GM19324 (cell line): ENCODE measurements at regions not wholly inside any gene's neighbourhood (a gene's known extent, or its start where the extent isn't known, plus 50 kb on each side); places are given as distances from the start of the nearest gene placed in this dataset.
"Not testable (repeated sequence)": the region's sequence is repeated elsewhere in the genome, so short reads cannot be mapped to it uniquely, and the experiment has no call there.

Experiments used
- ATAC-seq: cut with Tn5 transposase; IDR thresholded peaks from one replicate; pipeline ENCODE4 v1.9.1; 2021; ENCODE audit warnings: mild to moderate bottlenecking, moderate library complexity; ENCODE audit not compliant: unreplicated experiment, low FRiP score

DNA sequence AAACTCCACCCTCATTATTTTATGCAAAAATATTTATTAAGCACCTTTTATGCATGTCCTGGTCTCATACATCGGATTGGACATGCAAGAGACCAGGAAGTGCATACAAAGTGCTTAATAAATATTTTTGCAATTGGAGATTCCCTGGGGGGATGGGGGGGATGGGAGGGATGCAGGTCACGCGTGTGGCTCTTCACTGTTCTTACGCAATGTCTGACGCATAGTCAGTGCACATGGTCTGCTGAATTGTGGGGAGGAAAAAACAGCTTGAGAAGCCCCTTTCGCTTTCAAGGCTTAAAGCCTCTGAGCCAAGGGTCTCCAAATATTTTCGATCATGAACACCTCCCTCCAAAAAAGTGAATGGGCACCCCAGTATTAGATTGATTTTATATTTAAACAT lies 96.7 kb upstream of the XYLT1 start:
- no peak for ATAC-seq

DNA sequence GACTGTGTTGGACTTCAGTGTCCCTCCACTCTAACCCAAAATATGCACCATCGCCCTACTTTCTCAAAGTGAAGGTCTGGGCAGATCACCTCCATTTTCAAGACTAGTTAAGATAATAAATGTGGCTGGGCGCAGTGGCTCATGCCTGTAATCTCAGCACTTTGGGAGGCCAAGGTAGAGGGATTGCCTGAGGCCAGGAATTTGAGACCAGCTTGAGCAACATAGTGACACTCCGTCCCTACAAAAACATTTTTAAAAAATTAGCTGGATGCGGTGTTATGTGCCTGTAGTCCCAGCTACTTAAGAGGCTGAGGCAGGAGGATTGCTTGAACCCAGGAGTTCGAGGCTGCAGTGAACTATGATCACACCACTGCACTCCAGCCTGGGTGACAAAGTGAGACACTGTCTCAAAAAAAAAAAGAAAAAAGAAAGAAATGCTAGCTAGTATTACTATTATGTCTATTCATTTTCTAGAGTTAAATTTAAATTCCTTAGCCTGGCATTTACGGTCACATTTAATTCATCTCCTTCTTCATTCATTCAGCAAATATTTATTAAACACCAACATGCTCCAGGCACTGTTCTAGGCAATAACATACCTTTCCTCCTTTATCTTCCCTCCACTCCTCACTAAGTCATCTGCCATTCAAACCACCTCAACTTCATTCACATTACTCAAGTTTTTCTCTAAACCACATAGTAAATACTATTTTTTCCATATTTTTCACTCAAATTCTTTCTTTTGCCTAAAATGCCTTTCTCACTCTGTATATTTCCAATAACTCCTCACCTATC lies 96.1 kb upstream of the XYLT1 start:
- ATAC-seq: no peak

DNA sequence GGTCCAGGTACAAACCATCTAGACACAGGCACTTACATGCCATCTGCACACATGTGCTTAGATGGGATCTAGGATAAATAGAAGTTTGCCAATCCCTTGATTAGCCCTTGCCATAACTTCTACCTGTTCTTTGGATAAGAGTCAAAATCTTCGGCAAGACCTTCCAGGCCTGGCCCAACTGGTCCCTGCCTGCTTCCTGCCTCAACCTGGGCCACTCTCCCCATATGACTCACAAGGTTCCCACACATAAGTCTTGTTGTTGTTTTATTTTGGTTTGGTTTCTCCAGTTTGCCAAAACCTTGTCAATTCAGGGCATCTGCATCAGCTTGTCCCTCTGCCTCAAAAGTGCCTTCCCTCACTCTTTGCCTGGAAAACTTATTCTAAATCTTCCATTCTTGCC lies 95.3 kb upstream of the XYLT1 start:
- no peak for ATAC-seq

DNA sequence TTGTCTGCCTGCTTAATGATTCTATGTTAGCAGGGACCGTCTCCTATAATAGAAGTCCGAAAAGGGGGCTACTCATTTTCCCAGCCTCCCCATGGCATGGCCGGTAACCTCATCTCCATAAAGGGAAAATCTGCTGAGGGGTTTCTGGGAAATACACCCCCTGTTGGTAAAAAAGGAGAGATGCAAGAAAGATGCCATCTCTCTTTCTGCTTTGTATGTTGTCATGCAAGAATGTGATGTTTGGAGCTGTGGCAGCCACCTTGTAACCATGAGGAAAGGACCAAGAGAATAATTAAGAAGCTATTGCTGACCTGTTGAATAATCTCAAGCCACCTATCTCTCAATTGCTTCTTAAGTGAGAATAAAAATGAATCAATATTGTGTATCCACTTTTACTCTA lies 94.8 kb upstream of the XYLT1 start:
- ATAC-seq: no peak

DNA sequence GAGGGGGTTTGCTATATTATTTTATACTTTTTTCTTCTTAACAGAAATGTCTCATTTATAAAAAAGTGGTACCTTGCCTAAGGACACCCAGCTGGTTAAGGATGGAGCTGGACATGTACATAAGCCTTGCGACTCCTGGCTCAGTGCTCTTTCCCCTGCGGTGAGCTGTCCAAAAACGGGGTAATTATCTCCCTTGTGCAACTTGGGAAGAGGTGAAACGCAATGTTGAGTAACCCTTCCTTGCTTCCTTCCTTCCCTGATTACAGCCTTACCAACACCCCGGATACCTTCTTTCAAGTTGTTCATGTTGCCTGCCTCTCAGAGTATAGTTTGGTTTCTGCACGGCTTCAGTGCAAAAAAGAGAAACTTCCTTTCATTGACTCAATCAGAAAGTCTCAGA lies 94.1 kb upstream of the XYLT1 start:
- no peak for ATAC-seq

DNA sequence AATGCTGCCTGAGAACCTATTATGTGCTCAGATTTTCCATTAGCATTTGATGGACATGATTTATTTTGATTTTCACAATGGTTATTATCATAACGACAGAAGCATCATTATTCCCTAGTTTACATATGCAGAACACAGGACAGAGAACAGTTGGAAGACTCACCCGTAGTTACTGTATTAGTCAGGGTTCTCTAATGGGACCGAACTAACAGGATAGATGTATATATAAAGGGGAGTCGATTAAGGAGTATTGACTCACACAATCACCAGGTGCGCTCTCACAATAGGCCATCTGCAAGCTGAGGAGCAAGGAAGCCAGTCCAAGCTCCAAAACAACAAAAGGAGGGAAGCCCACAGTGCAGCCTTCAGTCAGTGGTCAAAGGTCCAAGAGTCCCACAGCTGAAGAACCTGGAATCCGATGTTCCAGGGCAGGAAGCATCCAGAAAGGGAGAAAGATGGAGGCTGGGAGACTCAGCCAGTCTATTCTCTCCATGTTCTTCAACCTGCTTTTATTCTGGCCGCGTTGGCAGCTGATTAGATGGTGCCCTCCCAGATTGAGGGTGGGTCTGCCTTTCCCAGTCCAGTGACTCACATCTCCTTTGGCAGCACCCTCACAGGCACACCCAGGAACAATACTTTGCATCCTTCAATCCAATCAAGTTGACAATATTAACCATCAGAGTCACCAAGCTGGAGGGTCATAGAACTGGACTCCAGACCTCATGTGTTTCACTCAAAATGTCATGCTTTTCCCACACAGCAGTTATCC lies 92.7 kb upstream of the XYLT1 start:
- ATAC-seq: no peak

DNA sequence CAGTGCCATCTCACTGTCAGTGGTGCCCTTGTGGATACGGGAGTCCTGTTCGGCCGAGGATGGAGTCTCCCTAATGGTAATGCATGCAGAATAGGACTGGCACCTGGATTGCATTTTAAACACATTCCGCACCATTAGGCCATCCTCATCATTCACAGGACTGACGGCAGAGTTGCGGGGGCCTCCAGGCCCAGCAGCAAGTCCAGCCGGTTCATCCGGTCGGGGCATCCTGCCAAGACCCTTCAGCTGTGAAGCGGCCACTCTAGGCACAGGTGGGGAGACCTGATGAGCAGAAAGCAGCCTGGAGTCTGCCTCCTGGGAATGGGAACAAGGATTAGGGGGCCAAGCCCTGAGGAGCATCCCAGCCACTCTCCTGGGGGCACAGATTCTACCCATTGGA lies 90.3 kb upstream of the XYLT1 start:
- no peak for ATAC-seq

DNA sequence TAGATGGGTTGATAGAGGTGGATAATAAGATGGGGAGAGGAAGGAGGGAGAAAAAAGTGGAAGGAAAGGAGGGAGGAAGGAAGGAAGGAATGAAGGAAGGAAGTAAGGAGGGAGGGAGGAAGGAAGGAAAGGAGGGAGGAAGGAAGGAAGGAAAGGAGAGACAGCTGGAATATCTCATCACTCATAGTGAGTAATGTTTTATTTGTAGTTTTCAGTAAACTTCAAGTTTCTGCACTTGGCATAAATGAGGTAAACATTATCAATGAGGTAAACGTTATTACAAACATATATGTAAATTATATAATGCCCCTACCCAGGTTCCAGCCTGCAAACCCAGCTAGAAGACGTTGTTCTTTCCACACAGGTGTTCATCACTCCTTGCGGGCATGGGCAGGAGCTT lies 89.8 kb upstream of the XYLT1 start:
- no peak for ATAC-seq

DNA sequence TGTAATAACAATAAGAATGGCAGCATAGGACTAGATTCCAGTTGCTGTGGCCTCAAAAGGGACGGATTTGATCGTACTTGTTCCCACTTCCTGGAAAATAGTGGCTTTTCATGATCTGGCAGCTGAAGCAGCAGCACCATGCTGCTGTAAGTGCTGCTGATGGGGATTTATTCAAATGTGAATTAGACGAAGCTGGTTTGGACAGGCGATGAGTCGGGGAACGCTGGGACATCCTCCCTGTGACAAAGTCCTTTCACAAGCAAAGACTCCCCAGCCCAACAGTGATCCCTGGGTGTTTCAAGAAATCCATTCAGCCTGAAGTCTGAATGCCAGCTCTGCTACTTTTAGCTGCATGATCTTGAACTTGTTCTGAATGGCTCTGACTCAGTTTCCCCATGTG lies 88.6 kb upstream of the XYLT1 start:
- no peak for ATAC-seq

DNA sequence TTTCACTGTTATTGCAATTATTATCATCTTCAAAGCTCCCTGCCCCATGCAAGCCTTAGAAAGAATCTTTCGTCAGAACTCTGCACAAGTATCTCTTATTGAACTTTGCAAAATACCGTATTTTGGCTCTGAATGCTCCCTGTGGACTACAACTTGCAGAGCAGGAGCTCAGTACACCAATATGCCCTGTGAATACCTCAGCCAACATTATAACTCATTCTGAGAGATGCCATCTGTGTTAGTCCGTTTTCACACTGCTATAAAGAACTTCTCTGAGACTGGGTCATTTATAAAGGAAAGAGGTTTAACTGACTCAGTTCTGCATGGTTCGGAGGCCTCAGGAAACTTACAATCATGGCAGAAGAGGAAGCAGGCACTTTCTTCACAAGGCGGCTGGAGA lies 87.2 kb upstream of the XYLT1 start:
- ATAC-seq: no peak

DNA sequence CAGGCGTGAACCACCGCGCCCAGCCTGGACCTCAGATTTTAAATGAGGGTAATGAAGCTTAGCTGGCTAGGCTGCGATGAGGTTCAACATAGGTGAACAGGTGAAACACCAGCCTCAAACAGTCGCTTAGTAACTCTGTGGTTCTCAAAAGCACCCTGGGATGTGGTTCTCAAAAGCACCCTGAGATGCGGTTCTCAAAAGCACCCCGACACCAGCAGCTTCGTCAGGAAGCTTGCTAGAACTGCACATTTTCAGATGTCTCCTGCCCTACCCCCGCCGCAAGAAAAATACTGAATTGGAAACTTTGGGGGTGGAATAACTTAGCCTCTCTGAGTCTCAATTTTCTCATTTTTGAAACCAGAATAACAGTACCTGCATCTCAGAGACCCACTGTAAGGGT lies 86.7 kb upstream of the XYLT1 start:
- ATAC-seq: no peak

DNA sequence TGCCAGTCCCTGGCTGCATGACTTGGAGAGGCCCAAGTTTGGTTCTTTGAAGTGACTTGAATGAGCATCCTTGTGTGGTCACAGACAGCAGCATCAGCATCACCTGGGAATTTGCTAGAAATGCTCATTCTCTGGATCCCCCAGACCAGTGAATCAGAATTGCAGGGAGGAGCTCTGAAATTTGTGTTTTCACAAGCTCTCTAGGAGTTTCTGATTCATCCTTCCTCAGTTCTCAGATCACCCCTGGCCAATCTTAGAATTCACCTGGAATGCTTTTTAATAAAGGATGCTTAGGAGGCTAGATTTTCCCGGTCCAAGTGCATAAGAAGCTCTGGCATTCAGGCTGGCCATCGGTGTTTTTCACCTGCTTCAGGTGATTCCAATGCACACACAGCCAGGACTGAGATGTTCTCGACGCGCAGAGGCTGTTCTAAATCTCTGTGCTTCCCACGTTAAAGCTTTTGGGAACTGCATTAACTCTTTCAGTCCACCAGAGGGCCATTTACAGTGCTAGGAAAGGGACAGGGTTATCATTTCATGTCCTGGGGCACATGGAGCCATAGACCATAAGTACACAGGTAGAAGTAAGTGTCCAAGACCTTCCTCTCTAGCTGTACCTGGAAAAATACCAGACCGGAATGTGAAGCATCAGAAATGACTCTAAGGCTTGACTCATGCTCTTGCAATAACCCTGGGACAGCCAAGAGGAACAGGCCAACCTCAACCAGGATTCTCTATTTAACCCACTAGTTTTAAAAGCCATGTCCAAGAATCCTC lies 85.7 kb upstream of the XYLT1 start:
- ATAC-seq: no peak

DNA sequence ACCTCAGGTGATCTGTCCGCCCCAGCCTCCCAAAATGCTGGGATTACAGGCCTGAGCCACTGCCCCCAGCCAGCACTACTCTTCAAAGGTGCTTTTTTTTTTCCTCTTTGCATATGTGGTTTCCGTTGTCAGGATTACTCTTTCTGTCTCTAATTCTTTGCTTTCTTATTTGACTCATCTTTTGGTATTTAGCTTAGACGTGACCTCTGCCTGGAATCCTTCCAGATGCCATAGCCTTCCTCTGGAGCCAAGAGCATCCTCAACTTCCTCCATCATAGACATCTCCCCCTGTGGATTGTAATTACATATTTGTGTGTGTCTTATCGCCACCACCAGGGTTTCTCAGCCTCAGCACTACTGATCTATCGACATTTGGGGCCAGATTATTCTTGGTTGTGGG lies 84.4 kb upstream of the XYLT1 start:
- no peak for ATAC-seq

DNA sequence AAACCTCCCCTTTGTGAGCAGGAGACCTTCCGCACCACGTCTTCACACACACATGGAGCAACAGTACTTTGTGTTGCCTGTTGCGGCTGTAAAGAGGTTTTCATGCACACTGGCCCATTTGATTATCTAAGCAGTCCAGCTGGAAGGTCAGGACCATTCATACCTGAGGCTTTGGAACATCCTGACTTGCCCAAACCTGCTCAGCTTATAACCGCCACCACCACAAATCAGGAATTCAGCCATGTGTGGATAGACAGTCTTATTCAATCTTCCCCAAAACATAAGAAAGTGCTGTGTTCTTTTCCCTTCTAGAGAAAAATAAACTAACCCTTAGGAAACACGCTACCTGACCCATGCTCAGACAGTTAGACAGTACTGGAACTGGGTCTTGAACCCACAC lies 81.6 kb upstream of the XYLT1 start:
- ATAC-seq: no peak

DNA sequence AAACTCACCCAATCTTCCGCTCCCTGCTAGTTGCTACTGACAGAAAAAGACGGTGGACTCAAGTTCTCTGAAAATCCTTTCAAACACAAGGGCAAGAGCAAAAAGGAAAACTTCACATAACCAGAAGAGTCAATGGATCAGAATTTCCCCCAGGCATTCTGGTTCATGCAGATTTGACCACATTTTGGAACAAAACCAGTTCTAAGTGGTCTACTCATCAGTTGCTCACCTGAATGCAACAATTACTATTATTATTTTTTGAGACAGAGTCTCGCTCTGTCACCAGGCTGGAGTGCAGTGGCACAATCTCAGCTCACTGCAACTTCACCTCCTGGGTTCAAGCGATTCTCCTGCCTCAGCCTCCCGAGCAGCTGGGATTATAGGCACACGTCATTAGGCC lies 80.9 kb upstream of the XYLT1 start:
- ATAC-seq: not testable (repeated sequence)

DNA sequence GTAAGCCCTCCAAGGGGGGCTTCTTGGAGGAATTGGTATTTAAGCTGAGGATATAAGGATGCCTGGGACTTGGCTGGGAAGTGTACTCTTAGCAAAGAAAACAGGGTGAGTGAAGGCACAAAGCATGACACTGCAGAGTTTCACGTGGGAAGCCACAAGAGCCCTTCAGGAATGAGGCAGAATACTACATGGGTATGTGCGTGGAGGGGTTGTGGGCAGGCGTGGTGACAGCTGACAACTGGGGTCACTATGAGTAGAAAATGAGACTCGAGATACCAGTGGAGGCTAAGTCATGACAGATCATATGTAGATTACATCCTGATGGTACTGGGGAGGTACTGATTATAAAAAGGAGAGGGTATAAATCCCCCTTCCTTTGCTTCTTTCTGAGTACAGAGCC lies 78.1 kb upstream of the XYLT1 start:
- ATAC-seq: no peak

DNA sequence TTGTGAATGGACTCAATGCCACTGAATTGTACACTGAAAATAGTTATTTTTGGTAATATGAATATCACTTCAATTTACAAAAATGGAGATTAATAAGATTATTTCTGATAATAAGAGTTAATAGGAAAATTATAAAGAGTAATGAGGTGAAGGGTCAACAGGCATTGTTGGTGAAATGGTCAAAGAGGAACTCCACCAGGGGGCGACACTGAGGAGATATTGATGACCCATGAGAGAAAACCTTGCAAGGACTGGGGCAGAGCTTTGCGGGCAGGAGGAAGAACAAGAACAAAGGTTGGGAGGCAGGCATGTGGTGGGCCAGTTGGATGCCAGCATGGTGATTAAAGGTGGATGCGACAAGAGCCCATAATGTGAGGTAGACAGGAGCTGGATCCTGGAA lies 74.0 kb upstream of the XYLT1 start:
- no peak for ATAC-seq

DNA sequence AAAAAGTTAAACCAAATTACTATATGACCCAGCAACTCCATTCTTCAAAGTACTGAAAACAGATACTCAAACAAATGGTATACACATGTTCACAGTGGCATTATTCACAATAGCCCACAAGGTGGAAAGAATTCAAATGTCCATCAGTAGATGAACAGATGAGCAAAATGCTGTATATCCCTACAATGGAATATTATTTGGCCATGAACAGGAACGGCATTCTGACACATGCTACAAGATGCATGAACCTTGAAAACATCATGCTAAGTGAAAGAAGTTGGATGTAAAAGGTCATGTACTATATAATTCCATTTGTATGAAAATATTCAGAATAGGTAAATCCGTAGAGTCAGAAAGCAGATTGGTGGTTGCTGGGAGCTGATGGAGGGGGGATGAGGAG lies 73.5 kb upstream of the XYLT1 start:
- no peak for ATAC-seq

DNA sequence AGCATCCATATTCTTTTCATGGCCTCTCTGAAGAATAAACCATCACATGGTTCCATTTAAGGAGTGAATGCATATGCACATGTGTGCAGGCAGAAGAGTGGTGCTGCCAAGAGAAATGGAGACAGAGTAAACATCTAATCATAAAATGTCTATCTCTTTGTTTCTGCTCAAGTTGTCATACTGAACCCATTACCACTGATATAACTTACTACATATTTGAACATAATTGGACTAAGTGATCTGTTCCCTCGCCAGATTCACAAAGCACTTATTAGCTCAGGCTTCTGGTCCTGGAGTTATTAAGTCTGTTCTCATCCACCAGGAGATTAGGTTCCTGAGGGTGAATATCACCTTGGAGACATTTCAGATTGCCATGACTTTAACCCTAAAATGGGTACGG lies 72.3 kb upstream of the XYLT1 start:
- ATAC-seq: no peak

DNA sequence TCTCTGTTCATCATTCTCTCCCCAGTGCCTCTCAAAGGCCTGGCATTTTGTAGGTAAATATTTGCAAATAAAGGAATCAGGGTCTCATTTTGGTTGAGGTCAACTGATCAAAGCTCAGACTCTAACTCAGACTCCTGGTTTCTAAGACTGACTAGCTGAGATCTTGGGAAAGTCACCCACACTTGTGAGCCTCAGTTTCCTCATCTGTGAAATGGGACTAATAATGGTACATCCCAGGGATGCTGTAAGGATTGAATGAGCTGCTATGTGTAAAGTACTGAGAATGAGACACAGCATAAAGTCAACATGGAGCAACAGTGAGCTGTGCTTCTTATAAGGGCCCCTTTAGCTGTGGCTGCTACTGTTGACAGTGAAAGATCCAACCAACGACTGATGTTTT lies 70.6 kb upstream of the XYLT1 start:
- no peak for ATAC-seq

DNA sequence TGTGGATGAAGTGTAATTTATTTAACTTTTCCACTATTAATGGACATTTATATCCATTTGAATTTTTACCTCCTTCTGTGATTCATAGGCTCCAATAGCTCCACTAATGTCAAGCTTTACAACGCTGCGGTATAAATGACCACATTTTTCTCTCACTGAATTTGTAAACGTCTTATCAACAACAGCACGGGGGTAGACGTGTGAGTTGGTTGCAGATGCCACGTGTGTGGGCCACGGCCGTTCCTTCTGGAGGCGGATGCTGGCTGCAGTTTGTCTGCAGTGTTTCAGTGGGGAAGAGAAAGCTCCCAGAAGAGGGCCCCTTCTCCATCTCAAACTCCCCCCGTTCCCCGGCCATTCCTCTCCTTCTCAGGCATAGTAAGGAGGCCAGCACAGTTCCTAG lies 68.2 kb upstream of the XYLT1 start:
- no peak for ATAC-seq
